SU-DHL-6 (cell line): ENCODE measurements at regions not wholly inside any gene's neighbourhood (a gene's known extent, or its start where the extent isn't known, plus 50 kb on each side); places are given as distances from the start of the nearest gene placed in this dataset.
"Not testable (repeated sequence)": the region's sequence is repeated elsewhere in the genome, so short reads cannot be mapped to it uniquely, and the experiment has no call there.

Experiments used
- H2AFZ ChIP-seq: fragments of 200-600 bp; sonication (generic); 2 replicates; pipeline ENCODE4 v1.6.1; 2014; ENCODE audit warnings: low read depth, mild to moderate bottlenecking, moderate library complexity, mixed read lengths, antibody characterized with exemption, low read length; ENCODE audit not compliant: severe bottlenecking
- H3F3A ChIP-seq: fragments of 200-600 bp; shearing (Covaris generic); 2 replicates; pipeline ENCODE4 v1.6.0; 2016; ENCODE audit warnings: antibody characterized with exemption, mild to moderate bottlenecking; ENCODE audit not compliant: insufficient read depth
- H3K27ac ChIP-seq: fragments of 200-600 bp; sonication (generic); 2 replicates; pipeline ENCODE4 v1.5.1; 2016; ENCODE audit warnings: low read depth, mild to moderate bottlenecking, low read length, moderate library complexity, mixed read lengths
- H3K27me3 ChIP-seq: fragments of 200-600 bp; sonication (generic), shearing (Covaris generic); 2 replicates; pipeline ENCODE4 v1.6.0; 2014; ENCODE audit warnings: mild to moderate bottlenecking, low read length
- H3K36me3 ChIP-seq: fragments of 200-600 bp; sonication (generic); 2 replicates; pipeline ENCODE4 v1.6.1; 2014; ENCODE audit warnings: mild to moderate bottlenecking, low read length, mixed read lengths
- H3K4me2 ChIP-seq: fragments of 300-600, 200-600 bp; shearing (Covaris generic), sonication (generic); 2 replicates; pipeline ENCODE4 v1.6.0; 2014; ENCODE audit warnings: low read length, low read depth, mild to moderate bottlenecking; ENCODE audit not compliant: poor library complexity, severe bottlenecking
- H3K4me3 ChIP-seq: fragments of 200-600 bp; sonication (generic); 2 replicates; pipeline ENCODE4 v1.5.1; 2014; ENCODE audit warnings: antibody characterized with exemption, low read length, mild to moderate bottlenecking, mixed read lengths; ENCODE audit not compliant: insufficient read depth, poor library complexity, severe bottlenecking
- H3K79me2 ChIP-seq: fragments of 200-600 bp; sonication (generic); 2 replicates; pipeline ENCODE4 v1.6.1; 2014; ENCODE audit warnings: mild to moderate bottlenecking, low read length, moderate library complexity; ENCODE audit not compliant: insufficient read depth
- H3K9ac ChIP-seq: fragments of 200-600 bp; sonication (generic); 2 replicates; pipeline ENCODE4 v1.7.0; 2014; ENCODE audit warnings: mild to moderate bottlenecking, low read length
- H3K9me2 ChIP-seq: fragments of 200-600 bp; sonication (generic); replicated peaks from 2 replicates; pipeline ENCODE4 v1.6.1; 2014; ENCODE audit warnings: low read length; ENCODE audit not compliant: insufficient read depth
- H3K9me3 ChIP-seq: fragments of 200-600 bp; sonication (generic); 2 replicates; pipeline ENCODE4 v1.6.1; 2014; ENCODE audit warnings: low read length, mixed read lengths; ENCODE audit not compliant: insufficient read depth
- H4K20me1 ChIP-seq: fragments of 200-600 bp; sonication (generic); 2 replicates; pipeline ENCODE4 v1.6.1; 2014; ENCODE audit warnings: low read depth, mild to moderate bottlenecking, antibody characterized with exemption, low read length, moderate library complexity, mixed read lengths
- EZH2phosphoT487 ChIP-seq: fragments of 200-600 bp; sonication (generic), shearing (Covaris generic); conservative IDR thresholded peaks from 2 replicates; pipeline ENCODE4 v1.6.1; 2018; ENCODE audit warnings: mild to moderate bottlenecking, antibody characterized with exemption, low read length, moderate library complexity, mixed read lengths
- TF ChIP-seq, protein P1 (sequence below): fragments of 200-600 bp; sonication (generic); IDR thresholded peaks from one replicate; pipeline ENCODE4 v1.5.1; 2017; ENCODE audit warnings: antibody characterized with exemption, mild to moderate bottlenecking, low read length, moderate library complexity; ENCODE audit not compliant: insufficient read depth, poor library complexity, severe bottlenecking

DNA sequence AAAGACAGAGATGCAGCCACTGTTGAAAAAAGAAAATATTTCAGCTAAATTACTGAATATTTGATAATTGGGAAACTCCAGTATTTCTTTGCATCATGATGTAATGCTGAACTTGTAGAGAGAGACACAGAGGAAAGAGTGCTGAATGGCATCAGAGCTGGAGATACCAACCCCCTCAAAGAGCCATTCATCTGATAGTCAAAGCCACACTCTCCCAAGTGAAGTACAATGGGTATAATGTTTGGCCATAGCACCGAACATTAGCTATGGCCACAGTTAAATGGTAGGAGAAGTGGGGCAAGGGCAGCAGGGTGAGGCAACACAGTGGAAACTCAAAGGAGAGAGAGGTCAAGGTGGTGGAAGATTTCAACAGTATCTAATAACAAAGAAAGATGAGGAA lies 107.5 kb upstream of the TNFSF4 start:
- no peak overlapping the region for H3K9ac ChIP-seq
- H3K4me3 ChIP-seq, result no peak overlapping the region
- no peaks in the 10 kb centered on the region for H4K20me1 ChIP-seq
- TF ChIP-seq, protein P1, sequence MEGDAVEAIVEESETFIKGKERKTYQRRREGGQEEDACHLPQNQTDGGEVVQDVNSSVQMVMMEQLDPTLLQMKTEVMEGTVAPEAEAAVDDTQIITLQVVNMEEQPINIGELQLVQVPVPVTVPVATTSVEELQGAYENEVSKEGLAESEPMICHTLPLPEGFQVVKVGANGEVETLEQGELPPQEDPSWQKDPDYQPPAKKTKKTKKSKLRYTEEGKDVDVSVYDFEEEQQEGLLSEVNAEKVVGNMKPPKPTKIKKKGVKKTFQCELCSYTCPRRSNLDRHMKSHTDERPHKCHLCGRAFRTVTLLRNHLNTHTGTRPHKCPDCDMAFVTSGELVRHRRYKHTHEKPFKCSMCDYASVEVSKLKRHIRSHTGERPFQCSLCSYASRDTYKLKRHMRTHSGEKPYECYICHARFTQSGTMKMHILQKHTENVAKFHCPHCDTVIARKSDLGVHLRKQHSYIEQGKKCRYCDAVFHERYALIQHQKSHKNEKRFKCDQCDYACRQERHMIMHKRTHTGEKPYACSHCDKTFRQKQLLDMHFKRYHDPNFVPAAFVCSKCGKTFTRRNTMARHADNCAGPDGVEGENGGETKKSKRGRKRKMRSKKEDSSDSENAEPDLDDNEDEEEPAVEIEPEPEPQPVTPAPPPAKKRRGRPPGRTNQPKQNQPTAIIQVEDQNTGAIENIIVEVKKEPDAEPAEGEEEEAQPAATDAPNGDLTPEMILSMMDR, result no peak
- TF ChIP-seq EZH2phosphoT487, result no peak
- H3K9me3 ChIP-seq, result peaks cover under 1% of the 10 kb centered on the region; the same call in 1 of the 2 replicates
- no peaks in the 10 kb centered on the region for H3K79me2 ChIP-seq
- H3F3A ChIP-seq, result no peaks in the 10 kb centered on the region
- H3K36me3 ChIP-seq, result 0 out of 2 replicates have a peak, but pooled peaks cover 3% of the 10 kb centered on the region
- no peak overlapping the region for H3K4me2 ChIP-seq
- H3K27ac ChIP-seq, result no peak overlapping the region
- H3K9me2 ChIP-seq, result no peaks in the 10 kb centered on the region
- no peaks in the 10 kb centered on the region for H3K27me3 ChIP-seq
- no peak overlapping the region for H2AFZ ChIP-seq

DNA sequence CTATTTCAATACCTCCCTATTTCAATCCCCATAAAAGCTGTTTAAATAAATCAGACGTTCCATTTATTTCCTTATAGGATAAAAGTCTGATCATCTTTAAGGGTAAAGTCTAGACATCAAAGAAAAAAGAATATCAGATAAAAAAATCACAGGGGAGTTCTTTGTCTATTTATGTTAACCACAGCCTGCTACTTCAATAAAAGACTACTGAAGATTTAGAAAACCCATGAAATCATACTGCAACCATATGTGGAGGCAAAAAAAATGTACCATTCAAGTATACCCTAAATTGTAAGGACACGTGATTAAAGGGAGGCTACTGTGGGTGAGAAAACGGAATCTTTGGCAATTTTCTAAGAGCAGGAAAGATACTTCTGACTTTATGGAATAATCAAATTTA lies 108.2 kb upstream of the TNFSF4 start:
- no peak overlapping the region for H3K27ac ChIP-seq
- no peaks in the 10 kb centered on the region for H3K27me3 ChIP-seq
- no peaks in the 10 kb centered on the region for H3K9me2 ChIP-seq
- no peak overlapping the region for H3K9ac ChIP-seq
- H3K36me3 ChIP-seq, result 0 out of 2 replicates have a peak, but pooled peaks cover 3% of the 10 kb centered on the region
- H3F3A ChIP-seq, result no peaks in the 10 kb centered on the region
- no peaks in the 10 kb centered on the region for H3K9me3 ChIP-seq
- TF ChIP-seq EZH2phosphoT487, result no peak
- TF ChIP-seq, protein P1, result no peak
- no peaks in the 10 kb centered on the region for H4K20me1 ChIP-seq
- H3K79me2 ChIP-seq, result no peaks in the 10 kb centered on the region
- no peak overlapping the region for H3K4me3 ChIP-seq
- no peak overlapping the region for H2AFZ ChIP-seq
- H3K4me2 ChIP-seq, result no peak overlapping the region

DNA sequence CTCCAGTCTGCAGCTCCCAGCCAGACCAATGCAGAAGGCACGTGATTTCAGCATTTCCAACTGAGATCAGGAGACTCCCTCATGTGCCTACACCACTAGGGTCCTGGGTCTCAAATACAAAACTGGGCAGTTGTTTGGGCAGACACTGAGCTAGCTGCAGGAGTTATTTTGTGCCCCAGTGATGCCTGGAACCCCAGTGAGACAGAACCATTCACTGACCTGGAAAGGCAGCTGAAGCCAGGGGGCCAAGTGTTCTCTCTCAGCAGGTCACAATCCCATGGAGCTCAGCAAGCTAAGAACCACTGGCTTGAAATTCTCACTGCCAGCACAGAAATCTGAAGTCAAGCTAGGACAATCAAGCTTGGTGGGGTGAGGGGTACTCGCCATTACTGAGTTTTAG lies 111.7 kb upstream of the TNFSF4 start:
- H2AFZ ChIP-seq, result no peak overlapping the region
- TF ChIP-seq EZH2phosphoT487, result no peak
- TF ChIP-seq, protein P1, result no peak
- no peaks in the 10 kb centered on the region for H3F3A ChIP-seq
- 0 out of 2 replicates have a peak, but pooled peaks cover 3% of the 10 kb centered on the region for H3K36me3 ChIP-seq
- H3K27ac ChIP-seq, result no peak overlapping the region
- H3K9me3 ChIP-seq, result no peaks in the 10 kb centered on the region
- no peak overlapping the region for H3K4me2 ChIP-seq
- H3K27me3 ChIP-seq, result no peaks in the 10 kb centered on the region
- no peaks in the 10 kb centered on the region for H3K79me2 ChIP-seq
- H4K20me1 ChIP-seq, result no peaks in the 10 kb centered on the region
- no peaks in the 10 kb centered on the region for H3K9me2 ChIP-seq
- no peak overlapping the region for H3K4me3 ChIP-seq
- no peak overlapping the region for H3K9ac ChIP-seq

DNA sequence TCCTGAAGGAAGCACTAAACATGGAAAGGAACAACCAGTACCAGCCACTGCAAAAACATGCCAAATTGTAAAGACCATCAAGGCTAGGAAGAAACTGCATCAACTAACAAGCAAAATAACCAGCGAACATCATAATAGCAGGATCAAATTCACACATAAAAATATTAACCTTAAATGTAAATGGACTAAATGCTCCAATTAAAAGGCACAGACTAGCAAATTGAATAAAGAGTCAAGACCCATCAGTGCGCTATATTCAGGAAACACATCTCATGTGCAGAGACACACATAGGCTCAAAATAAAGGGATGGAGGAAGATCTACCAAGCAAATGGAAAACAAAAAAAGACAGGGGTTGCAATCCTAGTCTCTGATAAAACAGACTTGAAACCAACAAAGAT lies 117.2 kb upstream of the TNFSF4 start:
- H2AFZ ChIP-seq, H3K9me3 ChIP-seq, H3K9me2 ChIP-seq, H4K20me1 ChIP-seq, H3F3A ChIP-seq, H3K27me3 ChIP-seq, H3K36me3 ChIP-seq, H3K4me2 ChIP-seq, H3K9ac ChIP-seq, H3K27ac ChIP-seq, H3K4me3 ChIP-seq, H3K79me2 ChIP-seq: not testable (repeated sequence)

DNA sequence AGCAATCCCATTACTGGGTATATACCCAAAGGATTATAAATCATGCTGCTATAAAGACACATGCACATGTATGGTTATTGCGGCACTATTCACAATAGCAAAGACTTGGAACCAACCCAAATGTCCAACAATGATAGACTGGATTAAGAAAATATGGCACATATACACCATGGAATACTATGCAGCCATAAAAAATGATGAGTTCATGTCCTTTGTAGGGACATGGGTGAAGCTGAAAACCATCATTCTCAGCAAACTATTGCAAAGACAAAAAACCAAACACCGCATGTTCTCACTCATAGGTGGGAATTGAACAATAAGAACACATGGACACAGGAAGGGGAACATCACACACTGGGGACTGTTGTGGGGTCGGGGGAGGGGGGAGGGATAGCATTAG lies 120.9 kb upstream of the TNFSF4 start:
- H4K20me1 ChIP-seq, H3K9ac ChIP-seq, H2AFZ ChIP-seq, H3K4me3 ChIP-seq, H3K4me2 ChIP-seq, H3K79me2 ChIP-seq, H3K27me3 ChIP-seq, H3K36me3 ChIP-seq, H3K27ac ChIP-seq, H3K9me2 ChIP-seq, H3K9me3 ChIP-seq: not testable (repeated sequence)
- peaks cover 16% of the 10 kb centered on the region; the same call in 1 of the 2 replicates for H3F3A ChIP-seq
